Bronchial epithelial cell (primary cell): ENCODE measurements at regions not wholly inside any gene's neighbourhood (a gene's known extent, or its start where the extent isn't known, plus 50 kb on each side); places are given as distances from the start of the nearest gene placed in this dataset.

Source experiments
- DNase-seq: peaks from one replicate; pipeline ENCODE4 v3.0.0-alpha.2; 2010; ENCODE audit warnings: low read depth
- FAIRE-seq: peaks from 2 replicates; lab custom pipeline; 2011; peaks lifted over from hg19 to GRCh38; lab: Jason Lieb, UNC
- H3K27me3 ChIP-seq: 2 replicates; pipeline ENCODE4 v1.5.1; 2011; ENCODE audit warnings: low read length; ENCODE audit not compliant: control insufficient read depth, insufficient read depth
- H3K36me3 ChIP-seq: 2 replicates; pipeline ENCODE4 v1.5.1; 2011; ENCODE audit warnings: low read length; ENCODE audit not compliant: control insufficient read depth, insufficient read depth
- H3K4me3 ChIP-seq: 2 replicates; pipeline ENCODE4 v1.5.1; 2011; ENCODE audit warnings: mild to moderate bottlenecking, low read depth, low read length, control low read depth
- CTCF ChIP-seq: IDR thresholded peaks from 2 replicates; pipeline ENCODE4 v1.5.1; 2011; ENCODE audit warnings: mild to moderate bottlenecking, moderate library complexity, low read length, control low read depth, inconsistent platforms; ENCODE audit not compliant: insufficient read depth, severe bottlenecking

- no peak for TF ChIP-seq CTCF
- no peaks in the 10 kb centered on the region for H3K36me3 ChIP-seq
- DNase-seq (no peak), FAIRE-seq (no peak)
- H3K4me3 ChIP-seq, result no peak overlapping the region
- H3K27me3 ChIP-seq, result no peaks in the 10 kb centered on the region
These were observed 74.4 kb upstream of the UGP2 start for GRCh38 chr2:63767307-63767706.

GRCh38 chr2:63768051-63768450, 73.6 kb upstream of the UGP2 start:
- DNase-seq (no peak), FAIRE-seq (no peak)
- H3K27me3 ChIP-seq, result no peaks in the 10 kb centered on the region
- no peak for TF ChIP-seq CTCF
- H3K4me3 ChIP-seq, result no peak overlapping the region
- no peaks in the 10 kb centered on the region for H3K36me3 ChIP-seq

DNA sequence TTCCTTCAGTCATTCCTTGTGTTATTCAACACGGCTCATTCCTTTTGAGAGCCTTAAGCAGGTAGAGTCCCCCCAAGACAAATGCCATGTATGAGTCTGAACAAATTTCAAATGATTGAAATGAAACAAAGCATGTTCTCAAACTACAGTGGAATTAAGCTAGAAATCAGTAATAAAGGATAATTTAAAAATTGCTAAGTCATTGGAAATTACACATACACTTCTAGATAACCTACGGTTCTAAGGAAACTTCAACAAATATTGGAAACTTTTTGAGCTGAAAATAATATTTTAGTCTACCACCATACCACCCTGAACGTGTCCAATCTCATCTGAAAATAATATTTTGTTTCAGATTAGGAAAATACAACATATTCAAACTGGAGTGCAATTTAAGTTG, 71.8 kb upstream of the UGP2 start:
- Histone ChIP-seq H3K4me3 (no peak overlapping the region), H3K36me3 (no peaks in the 10 kb centered on the region), H3K27me3 (no peaks in the 10 kb centered on the region)
- FAIRE-seq (no peak), DNase-seq (no peak)
- TF ChIP-seq CTCF, result no peak

- DNase-seq (no peak), FAIRE-seq (no peak)
- Histone ChIP-seq H3K36me3 (no peaks in the 10 kb centered on the region), H3K4me3 (no peak overlapping the region), H3K27me3 (peaks cover 1% of the 10 kb centered on the region)
- no peak for TF ChIP-seq CTCF
These were observed 69.6 kb upstream of the UGP2 start for GRCh38 chr2:63772061-63772460.

- Histone ChIP-seq H3K27me3 (peaks cover 1% of the 10 kb centered on the region), H3K36me3 (no peaks in the 10 kb centered on the region), H3K4me3 (no peak overlapping the region)
- FAIRE-seq (no peak), DNase-seq (no peak)
- TF ChIP-seq CTCF, result no peak
These were observed 66.5 kb upstream of the UGP2 start for GRCh38 chr2:63775191-63775590.

- H3K4me3 ChIP-seq, result no peak overlapping the region
These were observed 65.3 kb upstream of the UGP2 start for GRCh38 chr2:63776382-63776781.

More at GRCh38 chr2:63776382-63776781, 65.3 kb upstream of the UGP2 start:
- DNase-seq (no peak), FAIRE-seq (no peak)
- TF ChIP-seq CTCF, result no peak
- Histone ChIP-seq H3K36me3 (no peaks in the 10 kb centered on the region), H3K27me3 (peaks cover 1% of the 10 kb centered on the region)
